HepG2 (cell line): ENCODE measurements at regions not wholly inside any gene's neighbourhood (a gene's known extent, or its start where the extent isn't known, plus 50 kb on each side); places are given as distances from the start of the nearest gene placed in this dataset.

Experiments used
- ATAC-seq: fragments of 200-7000 bp; cut with Tn5 transposase; 3 replicates; pipeline ENCODE4 v1.9.1; 2020; ENCODE audit warnings: mild to moderate bottlenecking, moderate library complexity
- BruUV-seq: library from RNA; stranded (reverse); fragments of 400-500 nt; replicated peaks from 2 replicates; lab custom pipeline; 2021; lab: Mats Ljungman, UMichigan
- CTCF ChIA-PET: fragments of 300-600 bp; formaldehyde crosslinking; extraction: SDS; loops from one replicate; lab custom pipeline; 2021; ENCODE audit warnings: low total read pairs, inconsistent platforms, low intra/inter-chr PET ratio; lab: Yijun Ruan, JAX
- POLR2A ChIA-PET: fragments of 350-600 bp; sonication (Branson Sonifier 250); formaldehyde crosslinking; loops from one replicate; lab custom pipeline; 2020; ENCODE audit warnings: antibody characterized with exemption, inconsistent platforms; lab: Yijun Ruan, JAX
- DNase-seq: peaks from one replicate; pipeline ENCODE4 v3.0.0-alpha.2; 2015; ENCODE audit warnings: low spot score
- FAIRE-seq: peaks from 3 replicates; lab custom pipeline; 2011; peaks lifted over from hg19 to GRCh38; lab: Jason Lieb, UNC
- H2AFZ ChIP-seq: one replicate; pipeline ENCODE4 v1.6.1; 2011; ENCODE audit warnings: low read length, inconsistent platforms
- H3K27ac ChIP-seq: fragments of 300-600 bp; 3 replicates; pipeline ENCODE4 v1.8.0; 2011; ENCODE audit warnings: mixed run types, mild to moderate bottlenecking, mixed read lengths, low read length, inconsistent platforms; ENCODE audit not compliant: insufficient read depth; ENCODE audit errors: extremely low read length
- H3K27me3 ChIP-seq, 2 experiments: fragments of 200-600 bp in 1 of 2; 2 replicates in 1 of 2; 3 replicates in 1 of 2; pipeline versions ENCODE4 v1.6.0 to v1.8.0; 2011; ENCODE audit warnings: low read length in 2 of 2, mild to moderate bottlenecking in 2 of 2, moderate library complexity in 2 of 2, inconsistent platforms in 1 of 2; ENCODE audit not compliant: insufficient read depth in 2 of 2, control insufficient read depth in 1 of 2
- H3K36me3 ChIP-seq, 2 experiments: fragments of 200-600 bp in 1 of 2; replicated peaks in 1 of 2; 2 replicates in 1 of 2; 3 replicates in 1 of 2; pipeline versions ENCODE4 v1.5.1 to v1.8.0; 2011; ENCODE audit warnings: low read length in 2 of 2, inconsistent platforms in 1 of 2; ENCODE audit not compliant: insufficient read depth in 2 of 2, control insufficient read depth in 1 of 2
- H3K4me1 ChIP-seq: 2 replicates; pipeline ENCODE4 v1.5.1; 2012; ENCODE audit warnings: low read length, inconsistent platforms; ENCODE audit not compliant: insufficient read depth
- H3K4me2 ChIP-seq: 2 replicates; pipeline ENCODE4 v1.6.0; 2011; ENCODE audit warnings: low read depth, low read length, inconsistent platforms
- H3K4me3 ChIP-seq, 3 experiments: fragments of 200-600 bp in 1 of 3; sonication (generic), shearing (Covaris generic) in 1 of 3; replicated peaks in 1 of 3; 2 replicates each; pipeline ENCODE4 v1.5.1; 2011 to 2016; ENCODE audit warnings: low read length in 3 of 3, inconsistent platforms in 2 of 3, low read depth in 2 of 3, mild to moderate bottlenecking in 2 of 3, control low read depth in 1 of 3, mixed read lengths in 1 of 3; ENCODE audit not compliant: insufficient read depth in 1 of 3
- H3K79me2 ChIP-seq: one replicate; pipeline ENCODE4 v1.6.1; 2011; ENCODE audit warnings: low read length, inconsistent platforms; ENCODE audit not compliant: insufficient read depth
- H3K9ac ChIP-seq: 2 replicates; pipeline ENCODE4 v1.6.0; 2011; ENCODE audit warnings: mild to moderate bottlenecking, low read depth, low read length, inconsistent platforms; ENCODE audit not compliant: insufficient read depth
- H3K9me3 ChIP-seq: 2 replicates; pipeline ENCODE4 v1.5.1; 2012; ENCODE audit warnings: mild to moderate bottlenecking, low read length
- H4K20me1 ChIP-seq: 2 replicates; pipeline ENCODE4 v1.6.0; 2011; ENCODE audit warnings: inconsistent platforms, mild to moderate bottlenecking, low read length, moderate library complexity; ENCODE audit not compliant: insufficient read depth
- HDAC2 ChIP-seq: sonication (generic); formaldehyde crosslinking; IDR thresholded peaks from 2 replicates; pipeline ENCODE4 v1.4.0; 2020; ENCODE audit warnings: missing genetic modification reagents
- KLF16 ChIP-seq, 2 experiments: sonication (generic) in 1 of 2; formaldehyde crosslinking in 1 of 2; IDR thresholded peaks; 2 replicates each; pipeline versions ENCODE4 v1.6.1 to v1.8.0; 2016 to 2023; ENCODE audit warnings: missing genetic modification reagents in 2 of 2, missing compliant biosample characterization in 1 of 2
- MEF2D ChIP-seq: sonication (generic); formaldehyde crosslinking; IDR thresholded peaks from 2 replicates; pipeline ENCODE4 v1.5.1; 2020; ENCODE audit warnings: mild to moderate bottlenecking, missing genetic modification reagents
- SCMH1 ChIP-seq: sonication (generic); formaldehyde crosslinking; IDR thresholded peaks from 2 replicates; pipeline ENCODE4 v1.9.0; 2021; ENCODE audit warnings: missing genetic modification reagents, mild to moderate bottlenecking, borderline replicate concordance
- SRF ChIP-seq: IDR thresholded peaks from 2 replicates; pipeline ENCODE4 v1.6.1; 2011; ENCODE audit warnings: mild to moderate bottlenecking, low read depth, low read length, moderate library complexity
- TGIF2 ChIP-seq: IDR thresholded peaks from 2 replicates; pipeline ENCODE4 v1.6.1; 2016; ENCODE audit warnings: control low read depth, missing compliant biosample characterization
- ZNF33B ChIP-seq: sonication (generic); formaldehyde crosslinking; IDR thresholded peaks from 2 replicates; pipeline ENCODE4 v1.5.1; 2020; ENCODE audit warnings: mild to moderate bottlenecking, missing genetic modification reagents
- ZNF382 ChIP-seq: sonication (generic); formaldehyde crosslinking; IDR thresholded peaks from 2 replicates; pipeline ENCODE4 v1.5.0; 2020; ENCODE audit warnings: missing genetic modification reagents, mild to moderate bottlenecking, borderline replicate concordance
- ZNF383 ChIP-seq: sonication (generic); formaldehyde crosslinking; IDR thresholded peaks from 2 replicates; pipeline ENCODE4 v1.4.0; 2020; ENCODE audit warnings: missing genetic modification reagents, mild to moderate bottlenecking, borderline replicate concordance
- ZNF598 ChIP-seq: sonication (generic); formaldehyde crosslinking; IDR thresholded peaks from 2 replicates; pipeline ENCODE4 v1.5.1; 2020; ENCODE audit warnings: mild to moderate bottlenecking, missing genetic modification reagents, borderline replicate concordance
- WGBS: methylation state at CpG from one replicate; pipeline ENCODE4 v1.1.6; 2017; ENCODE audit warnings: low lambda C conversion rate; 5-methylcytosine and 5-hydroxymethylcytosine counted together
- in situ Hi-C: cut with HindIII; loops from 2 replicates; pipeline ENCODE4 v1.10.0; 2017; ENCODE audit warnings: low pct_unique_long_range_greater_than_20kb; ENCODE audit not compliant: extremely low pct_ligation_motif_present
- intact Hi-C: fragments of 100-400 bp; cut with micrococcal nuclease; formaldehyde crosslinking; loops from one replicate; pipeline ENCODE4 v1.10.0; 2022; ENCODE audit not compliant: unreplicated experiment
- TF ChIP-seq, protein P1 (sequence below): sonication (generic); formaldehyde crosslinking; IDR thresholded peaks from 2 replicates; pipeline ENCODE4 v1.8.1; 2023; ENCODE audit warnings: mild to moderate bottlenecking, moderate library complexity, missing genetic modification reagents
- TF ChIP-seq, protein P2 (sequence below): sonication (generic); formaldehyde crosslinking; IDR thresholded peaks from 2 replicates; pipeline ENCODE4 v1.8.1; 2022; ENCODE audit warnings: mild to moderate bottlenecking, missing genetic modification reagents
- TF ChIP-seq, protein P3 (sequence below): sonication (generic); formaldehyde crosslinking; IDR thresholded peaks from 2 replicates; pipeline ENCODE4 v1.5.0; 2020; ENCODE audit warnings: mild to moderate bottlenecking, low read depth, missing genetic modification reagents, borderline replicate concordance
- TF ChIP-seq, protein P4 (sequence below): sonication (generic); formaldehyde crosslinking; IDR thresholded peaks from 2 replicates; pipeline ENCODE4 v1.8.1; 2023; ENCODE audit warnings: mild to moderate bottlenecking, inconsistent platforms, moderate library complexity, missing genetic modification reagents, borderline replicate concordance
- TF ChIP-seq, protein P5 (sequence below): sonication (generic); formaldehyde crosslinking; IDR thresholded peaks from 2 replicates; pipeline ENCODE4 v1.8.0; 2022; ENCODE audit warnings: low read depth, missing genetic modification reagents

DNA sequence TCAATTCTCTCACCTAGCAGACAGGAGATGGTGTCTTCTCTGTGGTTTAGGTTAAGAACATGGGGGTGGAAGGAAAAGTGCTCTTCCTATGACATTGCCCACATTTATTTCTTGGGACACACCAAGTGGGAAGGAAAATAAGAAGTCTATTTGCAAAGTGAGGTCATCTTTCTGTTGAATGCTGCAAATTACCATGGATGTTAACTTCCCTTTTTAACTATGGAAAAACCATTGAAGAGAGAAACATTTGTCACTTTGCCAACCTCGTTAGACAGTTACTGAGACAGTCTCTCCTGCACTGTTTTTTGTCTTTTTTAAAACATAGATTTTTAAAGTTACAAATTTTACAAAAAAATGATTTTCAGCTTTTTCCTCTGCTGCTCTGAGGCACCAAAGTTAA is 72.8 kb upstream of the BEND4 start:
- H3K9me3 ChIP-seq, result no peaks in the 10 kb centered on the region
- H3K9ac ChIP-seq, result no peak overlapping the region
- H3K4me2 ChIP-seq, result no peak overlapping the region
- no peak for DNase-seq
- no peaks in the 10 kb centered on the region for H3K36me3 ChIP-seq
- POLR2A ChIA-PET, result no interaction called here
- H3K79me2 ChIP-seq, result no peaks in the 10 kb centered on the region
- no peaks in the 10 kb centered on the region; a peak in 1 of 5 replicates for H3K27me3 ChIP-seq
- no peak overlapping the region for H3K4me3 ChIP-seq
- CTCF ChIA-PET, result no interaction called here
- in situ Hi-C loops, result no loop called here
- H3K27ac ChIP-seq, result no peak overlapping the region
- no peaks in the 10 kb centered on the region for H3K4me1 ChIP-seq
- no TSS peak for BruUV-seq
- intact Hi-C loops, result no loop called here
- WGBS, result 0% methylated on average over 1 of the region's 1 CpG
- TF ChIP-seq ZNF383 (CRISPR knock-in tag) (no peak), HDAC2 (CRISPR knock-in tag) (no peak), ZNF598 (no peak), MEF2D (no peak), ZNF382 (CRISPR knock-in tag) (no peak), ZNF33B (CRISPR knock-in tag) (no peak), SRF (no peak), KLF16 (CRISPR knock-in tag; IDR thresholded peaks at IDR 0.05) (no peak), TGIF2 (CRISPR knock-in tag) (no peak), SCMH1 (no peak)
- TF ChIP-seq, protein P1, sequence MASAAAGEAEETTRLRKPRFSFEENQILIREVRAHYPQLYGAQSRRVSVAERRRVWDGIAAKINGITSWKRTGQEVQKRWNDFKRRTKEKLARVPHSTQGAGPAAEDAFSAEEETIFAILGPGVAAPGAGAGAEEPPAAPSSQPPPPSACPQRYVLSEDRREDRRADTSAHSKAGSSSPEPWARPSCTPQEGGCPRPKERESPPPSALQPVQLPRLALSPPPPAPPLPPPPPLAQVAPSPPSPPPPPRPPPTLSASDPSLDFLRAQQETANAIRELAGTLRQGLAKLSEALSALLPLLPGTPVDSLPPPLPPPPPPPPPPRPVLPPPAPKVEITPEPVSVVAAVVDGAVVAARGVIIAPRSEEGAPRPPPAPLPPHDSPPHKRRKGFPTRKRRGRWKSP (CRISPR knock-in tag), result no peak
- TF ChIP-seq, protein P2, sequence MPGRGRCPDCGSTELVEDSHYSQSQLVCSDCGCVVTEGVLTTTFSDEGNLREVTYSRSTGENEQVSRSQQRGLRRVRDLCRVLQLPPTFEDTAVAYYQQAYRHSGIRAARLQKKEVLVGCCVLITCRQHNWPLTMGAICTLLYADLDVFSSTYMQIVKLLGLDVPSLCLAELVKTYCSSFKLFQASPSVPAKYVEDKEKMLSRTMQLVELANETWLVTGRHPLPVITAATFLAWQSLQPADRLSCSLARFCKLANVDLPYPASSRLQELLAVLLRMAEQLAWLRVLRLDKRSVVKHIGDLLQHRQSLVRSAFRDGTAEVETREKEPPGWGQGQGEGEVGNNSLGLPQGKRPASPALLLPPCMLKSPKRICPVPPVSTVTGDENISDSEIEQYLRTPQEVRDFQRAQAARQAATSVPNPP (CRISPR knock-in tag), result no peak
- TF ChIP-seq, protein P3, sequence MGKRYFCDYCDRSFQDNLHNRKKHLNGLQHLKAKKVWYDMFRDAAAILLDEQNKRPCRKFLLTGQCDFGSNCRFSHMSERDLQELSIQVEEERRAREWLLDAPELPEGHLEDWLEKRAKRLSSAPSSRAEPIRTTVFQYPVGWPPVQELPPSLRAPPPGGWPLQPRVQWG (CRISPR knock-in tag), result no peak
- TF ChIP-seq, protein P4, sequence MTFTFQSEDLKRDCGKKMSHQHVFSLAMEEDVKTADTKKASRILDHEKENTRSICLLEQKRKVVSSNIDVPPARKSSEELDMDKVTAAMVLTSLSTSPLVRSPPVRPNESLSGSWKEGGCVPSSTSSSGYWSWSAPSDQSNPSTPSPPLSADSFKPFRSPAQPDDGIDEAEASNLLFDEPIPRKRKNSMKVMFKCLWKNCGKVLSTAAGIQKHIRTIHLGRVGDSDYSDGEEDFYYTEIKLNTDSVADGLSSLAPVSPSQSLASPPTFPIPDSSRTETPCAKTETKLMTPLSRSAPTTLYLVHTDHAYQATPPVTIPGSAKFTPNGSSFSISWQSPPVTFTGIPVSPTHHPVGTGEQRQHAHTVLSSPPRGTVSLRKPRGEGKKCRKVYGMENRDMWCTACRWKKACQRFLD (CRISPR knock-in tag), result no peak
- TF ChIP-seq, protein P5, sequence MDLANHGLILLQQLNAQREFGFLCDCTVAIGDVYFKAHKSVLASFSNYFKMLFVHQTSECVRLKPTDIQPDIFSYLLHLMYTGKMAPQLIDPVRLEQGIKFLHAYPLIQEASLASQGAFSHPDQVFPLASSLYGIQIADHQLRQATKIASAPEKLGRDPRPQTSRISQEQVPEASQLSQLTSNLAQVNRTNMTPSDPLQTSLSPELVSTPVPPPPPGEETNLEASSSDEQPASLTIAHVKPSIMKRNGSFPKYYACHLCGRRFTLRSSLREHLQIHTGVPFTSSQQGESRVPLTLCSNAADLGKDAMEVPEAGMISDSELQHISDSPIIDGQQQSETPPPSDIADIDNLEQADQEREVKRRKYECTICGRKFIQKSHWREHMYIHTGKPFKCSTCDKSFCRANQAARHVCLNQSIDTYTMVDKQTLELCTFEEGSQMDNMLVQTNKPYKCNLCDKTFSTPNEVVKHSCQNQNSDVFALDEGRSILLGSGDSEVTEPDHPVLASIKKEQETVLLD (CRISPR knock-in tag), result no peak
- no peak for FAIRE-seq
- ATAC-seq, result no peak
- no peaks in the 10 kb centered on the region for H4K20me1 ChIP-seq
- no peak overlapping the region for H2AFZ ChIP-seq
